ENCODE measurements at regions not wholly inside any gene's neighbourhood (a gene's known extent, or its start where the extent isn't known, plus 50 kb on each side); places are given as distances from the start of the nearest gene placed in this dataset.
"Not testable (repeated sequence)": the region's sequence is repeated elsewhere in the genome, so short reads cannot be mapped to it uniquely, and the experiment has no call there.

- FAIRE-seq, result no peak
These were observed 577.5 kb downstream of the DIPK2A start for GRCh38 chr3:144549166-144549565.

DNA sequence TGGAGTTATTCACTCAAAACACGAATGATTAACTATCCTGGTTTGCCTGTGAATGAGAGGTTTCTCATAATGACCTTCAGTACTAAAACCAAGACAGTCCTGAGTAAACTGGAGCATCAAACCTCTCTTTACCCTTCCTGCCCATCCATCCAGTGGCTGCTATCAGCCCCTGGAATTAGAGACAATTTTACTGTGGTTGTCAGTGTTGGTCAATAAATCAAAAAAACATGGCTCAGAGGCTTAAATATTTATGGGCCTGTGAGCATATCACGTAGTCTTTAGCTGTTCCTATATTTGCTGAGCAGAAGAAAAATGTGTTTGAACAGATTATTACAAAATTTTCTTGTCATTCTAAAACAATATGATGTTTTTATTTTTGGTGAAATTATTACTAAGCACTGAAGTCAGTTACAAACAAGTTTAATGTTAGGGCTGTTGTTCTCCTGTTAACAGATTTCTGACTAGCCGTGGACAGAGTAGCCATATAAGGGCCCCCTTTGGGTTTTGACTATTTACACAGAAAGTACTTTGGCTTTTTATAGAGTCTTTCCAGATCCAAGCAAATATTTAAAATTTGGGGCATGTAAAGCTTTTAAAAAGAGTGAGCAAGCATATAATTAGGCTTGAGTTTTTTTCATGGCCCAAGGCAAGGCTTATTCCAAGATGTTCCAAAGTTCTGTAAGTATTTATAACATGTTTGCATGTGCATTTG lies 580.9 kb downstream of the DIPK2A start:
- no peak for FAIRE-seq

GRCh38 chr3:144553301-144553700 lies 581.7 kb downstream of the DIPK2A start:
- no peak for FAIRE-seq

DNA sequence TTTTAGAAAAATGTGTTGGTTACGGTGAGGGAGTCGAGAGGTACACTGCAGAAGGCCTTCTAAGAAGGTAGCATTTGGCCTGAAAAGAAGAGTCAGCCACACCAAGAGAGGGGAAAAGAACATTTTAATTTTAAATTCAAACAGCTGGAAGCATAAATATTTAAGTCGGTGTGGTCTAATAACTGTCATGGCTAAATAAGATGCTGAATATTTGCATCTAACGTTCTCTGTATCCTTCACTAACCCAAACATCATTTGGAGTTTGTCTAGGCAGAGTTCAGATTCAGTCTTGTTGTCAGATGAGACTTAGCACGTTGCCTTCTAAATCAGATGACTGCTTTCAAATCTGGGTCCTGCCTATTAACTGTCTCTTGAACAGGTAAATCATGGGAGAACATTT lies 583.3 kb downstream of the DIPK2A start:
- FAIRE-seq, result no peak

GRCh38 chr3:144556392-144556791 lies 584.8 kb downstream of the DIPK2A start:
- FAIRE-seq, result no peak

GRCh38 chr3:144557515-144557914 lies 585.9 kb downstream of the DIPK2A start:
- FAIRE-seq, result no peak

- FAIRE-seq, result no peak
These were observed 592.4 kb downstream of the DIPK2A start for GRCh38 chr3:144564011-144564410.

DNA sequence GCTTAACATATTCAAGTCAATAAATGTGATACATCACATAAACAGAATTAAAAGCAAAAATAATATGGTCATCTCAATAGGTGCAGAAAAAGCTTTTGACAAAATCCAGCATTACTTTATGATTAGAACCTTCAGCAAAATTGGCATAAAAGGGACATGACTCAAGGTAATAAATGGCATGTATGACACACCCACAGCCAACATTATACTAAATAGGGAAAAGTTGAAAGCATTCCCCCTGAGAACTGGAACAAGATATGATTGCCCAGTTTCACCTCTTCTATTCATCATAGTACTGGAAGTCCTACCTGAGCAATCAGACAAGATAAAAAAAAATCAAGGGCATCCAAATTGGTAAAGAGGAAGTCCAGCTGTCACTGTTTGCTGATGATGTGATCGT lies 594.7 kb downstream of the DIPK2A start:
- no peak for FAIRE-seq

DNA sequence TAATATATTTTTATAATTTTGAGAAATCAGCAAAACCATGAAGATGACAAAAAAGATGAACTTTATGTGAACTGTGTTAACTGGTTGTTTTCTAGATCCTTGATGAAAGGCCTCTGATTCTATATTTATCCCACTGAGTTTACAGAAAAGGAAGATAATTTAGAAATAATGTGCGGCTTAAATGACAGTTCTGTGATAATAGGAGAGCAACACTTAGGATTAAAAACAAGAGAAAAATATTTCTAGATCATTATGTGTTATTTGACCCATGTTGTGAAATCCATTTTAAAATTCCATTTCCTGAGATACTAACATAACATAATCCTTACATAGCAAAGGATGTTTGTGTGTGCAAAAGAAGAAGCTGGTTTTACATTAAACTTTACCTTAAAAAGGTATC lies 598.0 kb downstream of the DIPK2A start:
- FAIRE-seq, result no peak

- FAIRE-seq, result no peak
These were observed 612.2 kb downstream of the DIPK2A start for GRCh38 chr3:144583871-144584270.

GRCh38 chr3:144585408-144585807 lies 613.8 kb downstream of the DIPK2A start:
- FAIRE-seq, result no peak

DNA sequence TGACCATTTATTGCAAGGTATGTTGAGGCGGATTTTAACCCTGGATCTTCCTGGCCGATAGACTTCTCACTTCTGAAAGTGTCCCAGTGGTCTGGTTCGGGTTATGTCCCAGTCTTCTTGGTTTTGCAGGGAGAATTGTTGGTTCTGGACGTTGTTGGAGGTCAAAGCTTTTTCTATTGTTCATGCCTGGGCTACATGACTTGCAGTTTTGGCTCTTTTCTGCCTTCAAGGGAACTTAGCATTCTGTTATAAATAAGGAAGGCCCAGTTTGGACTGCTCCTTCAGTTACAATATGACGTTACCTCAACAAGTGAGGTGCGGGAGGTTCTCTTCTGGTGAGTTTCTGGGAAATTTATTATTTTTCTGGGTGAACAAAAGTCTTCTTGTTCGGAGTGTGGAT lies 614.3 kb downstream of the DIPK2A start:
- no peak for FAIRE-seq

- no peak for FAIRE-seq
These were observed 614.8 kb downstream of the DIPK2A start for GRCh38 chr3:144586382-144586781.

DNA sequence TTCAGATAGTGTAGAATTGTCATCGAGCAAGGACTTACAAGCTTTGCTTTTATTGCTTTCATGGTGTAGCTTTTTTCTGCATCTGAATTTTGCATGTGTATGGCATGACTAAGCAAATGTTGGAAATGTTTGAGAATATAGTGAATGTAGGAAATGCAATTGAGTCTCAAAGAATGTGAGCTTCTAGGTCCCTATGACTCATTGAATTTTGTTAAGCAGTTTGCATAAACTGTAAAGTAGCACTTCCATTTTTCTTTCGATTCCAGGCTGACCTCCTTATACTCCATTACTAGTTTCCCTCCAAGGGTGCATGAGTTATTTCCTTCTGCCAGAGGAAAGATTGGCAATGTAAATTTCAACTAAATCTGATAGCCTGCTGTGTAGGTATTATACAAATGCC lies 619.2 kb downstream of the DIPK2A start:
- no peak for FAIRE-seq

GRCh38 chr3:144593881-144594280 lies 622.3 kb downstream of the DIPK2A start:
- no peak for FAIRE-seq

DNA sequence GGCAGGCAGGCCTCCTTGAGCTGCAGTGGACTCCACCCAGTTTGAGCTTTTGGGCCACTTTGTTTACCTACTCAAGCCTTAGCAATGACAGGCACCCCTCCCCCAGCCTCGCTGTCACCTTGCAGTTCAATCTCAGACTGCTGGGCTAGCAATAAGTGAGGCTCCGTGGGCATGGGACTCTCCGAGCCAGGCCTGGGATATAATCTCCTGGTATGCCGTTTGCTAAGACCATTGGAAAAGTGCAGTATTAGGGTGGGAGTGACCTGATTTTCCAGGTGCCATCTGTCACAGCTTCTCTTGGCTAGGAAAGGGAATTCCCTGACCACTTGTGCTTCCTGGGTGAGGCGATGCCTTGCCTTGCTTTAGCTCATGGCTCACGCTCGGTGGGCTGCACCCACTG lies 648.6 kb downstream of the DIPK2A start:
- not testable (repeated sequence) for FAIRE-seq

DNA sequence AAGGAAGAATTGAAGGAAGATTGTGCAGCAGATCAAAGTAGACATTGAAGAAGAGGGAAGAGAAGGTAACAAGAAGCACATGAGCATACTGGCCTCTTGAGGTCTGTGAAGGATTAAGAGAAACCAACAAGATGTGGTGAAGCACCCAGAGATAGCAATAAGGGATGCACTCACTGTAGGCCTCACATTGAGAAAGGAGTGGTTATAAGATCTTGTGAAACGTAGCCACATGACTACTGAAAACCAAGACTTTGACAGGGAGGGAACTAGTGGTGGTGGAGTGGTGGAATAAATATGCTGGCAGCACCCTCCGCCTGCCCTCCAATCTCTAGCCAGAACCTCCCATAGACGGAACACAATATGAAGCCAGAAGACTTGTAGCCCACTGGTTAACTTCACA lies 651.2 kb downstream of the DIPK2A start:
- no peak for FAIRE-seq

- FAIRE-seq, result no peak
These were observed 653.0 kb downstream of the DIPK2A start for GRCh38 chr3:144624656-144625055.

DNA sequence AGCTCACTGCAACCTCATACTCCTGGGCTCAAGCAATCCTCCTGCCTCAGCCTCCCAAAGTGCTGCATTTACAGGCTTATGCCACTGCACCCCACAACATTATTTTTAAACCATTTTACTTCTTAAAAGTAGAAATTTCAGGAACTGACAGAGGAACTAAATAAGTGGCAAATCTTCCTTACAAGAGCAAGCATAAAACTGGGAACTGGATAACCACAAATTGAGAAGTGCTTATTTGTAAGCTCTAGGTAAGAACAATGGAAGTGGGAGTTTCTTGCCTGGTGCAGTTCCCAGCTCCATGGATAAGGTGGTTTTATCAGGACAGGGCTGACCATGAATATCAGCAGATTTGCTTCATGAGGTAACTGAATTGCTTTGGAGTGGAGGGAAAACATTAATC lies 655.2 kb downstream of the DIPK2A start:
- FAIRE-seq, result no peak

DNA sequence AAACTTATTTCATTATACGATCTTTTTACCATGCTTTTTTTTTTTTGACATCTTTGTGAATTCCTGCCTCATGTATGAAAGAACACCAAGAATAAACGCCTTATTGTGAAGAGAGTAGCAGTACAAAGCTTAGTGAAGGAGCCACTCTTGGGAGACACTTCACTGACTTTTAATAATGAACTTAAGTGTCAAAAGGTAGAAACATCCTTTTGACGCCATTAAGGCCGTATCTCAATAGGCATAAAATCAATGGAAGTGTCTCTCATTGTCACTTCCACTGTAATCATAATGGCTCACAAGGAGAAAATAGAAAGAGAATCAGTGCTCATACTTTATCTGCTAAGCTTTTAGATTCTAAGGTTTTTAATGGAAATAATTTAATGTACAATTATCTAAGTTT lies 657.8 kb downstream of the DIPK2A start:
- FAIRE-seq, result no peak

DNA sequence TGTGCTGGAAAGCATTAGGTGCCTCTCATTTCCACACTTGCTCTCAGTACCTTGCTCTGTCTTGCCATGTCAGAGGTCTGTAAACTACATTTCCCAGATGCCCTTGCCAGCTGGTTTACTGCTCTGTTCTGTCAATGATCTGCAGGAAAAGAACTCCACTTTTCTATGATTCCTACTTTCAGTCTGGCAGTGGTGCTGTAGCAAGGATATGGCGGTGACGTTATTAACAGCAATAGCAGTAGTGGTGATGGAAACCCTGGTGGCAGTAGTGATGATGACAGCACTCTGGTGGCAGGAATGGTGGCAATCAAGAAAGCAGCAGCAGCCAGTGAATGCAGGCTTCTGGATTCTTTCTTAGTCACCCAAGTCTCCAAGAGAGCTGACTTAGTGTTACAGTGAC lies 665.2 kb downstream of the DIPK2A start:
- no peak for FAIRE-seq

DNA sequence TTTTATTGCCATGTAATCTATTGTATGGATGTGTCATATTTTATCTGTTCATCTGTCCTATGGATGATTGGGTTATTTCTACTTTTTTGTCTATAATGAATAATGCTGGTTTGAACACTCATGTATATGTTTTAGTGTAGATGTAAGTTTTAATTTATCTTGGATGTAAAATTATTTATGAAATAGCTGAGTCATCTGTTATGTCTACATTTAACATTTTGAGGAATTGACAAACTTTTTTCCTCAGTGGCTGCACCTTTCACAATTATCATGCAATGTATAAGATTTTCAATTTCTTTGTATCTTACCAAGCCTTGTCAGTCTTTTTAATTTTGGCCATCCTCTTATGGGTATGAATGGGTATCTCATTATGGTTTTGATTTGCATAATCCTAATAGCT lies 666.4 kb downstream of the DIPK2A start:
- FAIRE-seq, result no peak

- FAIRE-seq, result no peak
These were observed 672.2 kb downstream of the DIPK2A start for GRCh38 chr3:144643771-144644198.

DNA sequence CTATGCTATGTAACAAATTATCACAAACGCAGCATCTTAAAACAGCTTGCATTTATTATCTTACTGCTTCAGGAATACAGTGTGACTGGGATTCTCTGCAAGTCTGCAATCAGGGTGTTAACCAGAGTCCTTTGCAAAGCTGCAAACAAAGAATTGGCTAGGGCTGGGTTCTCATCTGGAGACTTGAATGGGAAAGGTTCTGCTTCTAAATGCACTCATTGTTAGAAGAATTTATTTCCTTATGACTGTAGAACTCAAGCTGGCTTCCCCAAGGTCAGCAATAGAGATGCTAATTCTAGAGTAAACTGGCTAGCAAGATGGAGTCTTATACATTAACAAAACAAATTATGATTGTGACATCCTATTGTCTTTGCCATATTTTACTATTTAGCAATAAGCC lies 673.7 kb downstream of the DIPK2A start:
- no peak for FAIRE-seq

DNA sequence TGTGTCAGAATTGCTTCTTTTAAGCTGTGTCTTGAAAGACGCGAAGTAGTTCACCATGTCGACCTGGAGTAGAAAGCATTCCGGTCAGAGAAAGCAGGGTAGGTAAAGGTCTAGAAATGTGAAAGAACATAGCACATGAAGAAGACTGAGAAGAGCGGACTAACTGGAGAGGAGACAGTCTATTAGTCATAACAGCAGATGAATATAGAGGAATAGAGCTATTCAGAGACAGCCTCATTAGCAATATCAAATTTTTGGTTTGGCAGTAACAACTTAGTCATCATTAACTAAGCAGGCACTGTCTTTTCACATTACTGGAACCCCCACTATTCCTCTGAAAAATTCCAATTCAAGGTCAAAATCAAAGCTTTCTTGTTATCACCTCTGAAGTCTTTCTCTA lies 678.8 kb downstream of the DIPK2A start:
- no peak for FAIRE-seq

All from G401.6 (cell line).